ENCODE measurements at regions not wholly inside any gene's neighbourhood (a gene's known extent, or its start where the extent isn't known, plus 50 kb on each side); places are given as distances from the start of the nearest gene placed in this dataset.

DNA sequence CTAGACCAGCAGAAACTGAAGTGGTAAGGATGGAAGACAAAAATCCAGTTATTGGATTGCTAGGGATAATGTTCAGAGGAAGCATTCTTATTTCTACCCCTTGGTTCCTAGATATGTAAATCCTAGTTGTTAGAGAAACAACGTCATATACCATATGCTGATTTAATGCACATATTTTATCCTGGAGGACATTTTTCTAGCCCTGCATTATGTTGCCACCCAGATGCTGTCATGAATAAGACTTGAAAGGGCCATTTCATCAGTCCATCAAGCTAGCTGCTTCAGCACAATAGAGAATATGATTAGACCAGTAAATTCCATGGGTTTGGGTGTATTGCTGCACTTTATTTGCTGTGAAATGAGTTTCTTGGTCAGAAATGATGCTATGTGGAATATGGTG is 1736.4 kb downstream of the MAT2B start:
- ATAC-seq (no peak), DNase-seq (no peak)
- intact Hi-C loops (cut with DNase I), result no loop called here

DNA sequence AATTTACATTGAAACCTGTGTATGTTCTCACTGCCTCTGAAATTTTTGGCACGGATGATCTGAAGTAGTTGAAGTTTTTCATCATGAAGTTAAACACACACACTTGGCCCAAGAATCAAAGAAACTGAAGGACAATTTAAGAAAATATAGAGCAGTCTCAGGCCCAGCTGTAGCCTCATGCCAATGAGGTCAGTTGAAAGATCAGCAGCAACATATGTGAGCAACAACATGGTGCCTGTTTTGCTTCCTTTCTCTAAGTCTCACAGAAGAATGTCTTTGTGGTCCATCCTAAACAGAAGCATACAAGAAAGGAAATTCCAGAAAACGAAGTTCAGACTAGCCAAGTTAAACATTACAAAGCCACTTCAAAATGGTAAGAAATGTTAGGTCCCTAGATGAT is 1737.2 kb downstream of the MAT2B start:
- no peak for DNase-seq
- ATAC-seq, result no peak
- intact Hi-C loops (cut with DNase I), result no loop called here

DNA sequence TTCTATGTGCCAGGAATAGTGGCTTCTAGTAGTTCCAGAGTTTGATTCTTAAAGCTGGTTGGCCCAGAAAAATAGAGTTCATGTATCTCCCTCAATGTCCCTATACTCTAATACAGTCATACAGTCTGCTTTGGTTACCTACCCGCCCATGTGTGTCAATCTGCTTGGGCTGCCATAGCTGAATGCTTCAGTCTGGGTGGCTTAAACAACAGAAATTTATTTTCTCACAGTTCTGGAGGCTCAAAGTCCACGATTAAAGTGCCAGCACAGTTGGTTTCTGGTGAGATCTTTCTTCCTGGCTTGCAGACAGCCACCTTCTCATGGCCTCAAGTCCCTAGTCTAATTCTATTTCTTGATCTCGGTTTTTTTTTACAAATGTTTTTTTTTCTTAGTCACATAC is 1739.0 kb downstream of the MAT2B start:
- no peak for ATAC-seq
- intact Hi-C loops (cut with DNase I), result no loop called here
- DNase-seq, result no peak

DNA sequence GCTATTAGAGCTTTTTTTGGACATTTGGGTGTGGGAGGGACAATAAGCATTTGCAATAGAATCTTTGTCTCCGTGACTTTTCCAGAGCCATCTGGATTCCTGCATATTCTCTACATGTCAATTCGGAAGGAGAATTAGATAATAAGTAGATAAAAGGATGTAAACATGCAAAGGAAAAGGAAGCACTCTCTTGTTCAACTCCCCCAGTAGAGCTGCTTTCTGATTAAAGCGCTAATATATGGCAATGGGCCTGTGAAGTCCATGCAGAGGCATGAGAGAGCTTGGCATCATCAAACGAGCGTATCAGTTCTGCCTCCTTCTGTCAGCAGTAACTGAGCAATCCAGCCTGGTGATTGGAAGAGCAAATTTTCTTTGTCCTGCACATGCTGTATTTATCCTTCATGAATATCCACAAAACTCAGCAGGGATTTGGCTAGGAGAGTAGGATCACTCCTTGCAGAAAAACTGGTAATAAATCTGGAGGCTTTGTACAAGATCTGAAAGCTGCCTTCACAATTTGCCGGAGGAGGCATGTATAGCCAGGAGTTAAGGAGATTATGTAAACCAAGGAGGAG is 1752.9 kb downstream of the MAT2B start:
- DNase-seq, result no peak
- intact Hi-C loops (cut with DNase I), result no loop called here
- ATAC-seq, result no peak

DNA sequence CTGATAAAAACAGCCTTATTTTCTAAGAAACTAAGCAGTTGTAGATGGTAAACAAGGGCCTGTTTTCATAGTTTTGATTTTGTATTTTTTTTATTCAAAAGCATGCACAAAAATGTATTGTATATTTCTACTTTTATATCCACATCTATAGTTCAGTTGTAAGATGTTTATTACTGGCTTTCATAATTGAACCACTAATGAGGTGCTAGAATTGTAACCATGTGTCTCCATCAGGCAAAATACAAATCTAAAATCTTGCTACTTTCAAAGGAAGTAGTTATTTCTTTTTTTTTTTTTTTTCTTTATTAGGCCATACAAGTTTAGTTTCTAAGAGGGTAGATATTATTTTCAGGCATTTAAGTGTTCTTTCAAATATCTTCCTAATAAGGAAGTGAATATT is 1755.0 kb downstream of the MAT2B start:
- intact Hi-C loops (cut with DNase I), result no loop called here
- DNase-seq (no peak), ATAC-seq (no peak)

DNA sequence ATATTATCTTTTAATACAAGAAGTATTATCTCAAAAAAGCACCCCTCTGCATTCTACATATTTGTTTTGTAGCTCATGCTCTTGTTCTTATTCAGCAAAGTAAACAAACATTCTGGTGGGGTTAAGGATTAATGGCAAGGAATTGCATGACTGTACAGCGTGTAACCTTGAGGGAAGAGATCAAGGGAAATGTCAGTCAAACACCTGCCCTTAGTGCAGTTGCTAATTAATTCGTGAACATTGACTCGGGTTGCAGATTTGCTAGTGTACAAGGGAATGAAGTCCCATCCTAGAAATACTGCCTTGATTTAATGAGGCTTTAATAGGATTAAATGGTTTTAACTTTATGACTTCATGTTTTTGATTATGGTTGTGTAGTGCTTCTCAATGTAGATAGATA is 1758.1 kb downstream of the MAT2B start:
- intact Hi-C loops (cut with DNase I), result no loop called here
- DNase-seq (no peak), ATAC-seq (no peak)

DNA sequence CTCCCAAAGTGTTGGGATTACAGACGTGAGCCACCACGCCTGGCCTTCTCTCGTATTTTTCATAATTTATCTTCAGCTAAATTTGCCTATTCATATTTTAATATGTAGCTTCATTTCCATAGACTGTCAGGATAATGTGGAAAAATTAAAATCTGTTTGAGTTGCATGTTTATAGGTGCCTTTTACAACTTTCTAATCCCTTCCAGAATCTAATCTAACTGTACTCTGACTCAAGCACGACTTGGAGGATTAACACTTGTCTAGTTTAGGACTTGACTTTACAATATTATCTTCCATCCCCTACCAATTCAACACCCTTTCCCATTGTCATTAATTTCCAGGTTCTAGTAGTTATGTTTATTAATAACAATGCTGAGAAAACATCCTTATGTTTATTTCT is 1761.5 kb downstream of the MAT2B start:
- intact Hi-C loops (cut with DNase I), result no loop called here
- DNase-seq (no peak), ATAC-seq (no peak)

DNA sequence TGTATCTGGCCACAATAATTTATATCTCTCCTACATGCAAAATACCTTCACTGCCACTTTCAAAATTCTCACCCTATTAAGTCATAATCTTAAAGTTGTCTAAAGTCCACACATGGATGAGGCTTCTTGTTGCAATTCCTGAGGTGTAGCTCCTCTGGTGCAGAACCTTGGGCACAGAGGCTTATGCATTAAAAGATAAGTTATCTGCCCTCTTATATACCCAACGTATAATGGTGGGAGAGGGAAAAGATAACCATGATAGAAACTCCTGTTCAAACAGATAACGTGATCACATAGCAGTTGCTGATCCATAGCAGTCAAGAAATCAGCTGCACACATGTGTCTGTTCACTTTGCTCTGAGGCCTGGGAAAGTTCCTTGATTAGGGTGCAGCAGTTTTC is 1767.0 kb downstream of the MAT2B start:
- no peak for DNase-seq
- no peak for ATAC-seq
- intact Hi-C loops (cut with DNase I), result no loop called here

DNA sequence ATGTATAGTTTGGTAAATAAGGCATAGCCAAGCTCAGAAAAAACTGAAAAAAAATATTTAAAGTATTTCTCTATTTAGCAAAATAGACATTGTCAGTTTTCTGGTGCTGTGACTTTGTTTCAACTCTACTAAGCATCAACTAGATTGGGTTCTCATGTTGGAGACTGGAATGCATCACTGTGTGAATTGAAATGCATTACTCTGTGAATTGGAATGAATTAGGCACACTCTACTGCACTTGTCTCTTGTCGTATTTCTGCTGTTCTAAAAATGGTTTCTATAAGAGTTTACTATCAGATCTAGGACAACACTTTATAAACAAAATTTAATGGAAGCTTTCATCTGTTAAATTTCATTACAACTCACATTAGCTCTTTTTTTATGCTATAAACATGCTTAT is 1772.2 kb downstream of the MAT2B start:
- intact Hi-C loops (cut with DNase I), result no loop called here
- ATAC-seq (no peak), DNase-seq (no peak)

DNA sequence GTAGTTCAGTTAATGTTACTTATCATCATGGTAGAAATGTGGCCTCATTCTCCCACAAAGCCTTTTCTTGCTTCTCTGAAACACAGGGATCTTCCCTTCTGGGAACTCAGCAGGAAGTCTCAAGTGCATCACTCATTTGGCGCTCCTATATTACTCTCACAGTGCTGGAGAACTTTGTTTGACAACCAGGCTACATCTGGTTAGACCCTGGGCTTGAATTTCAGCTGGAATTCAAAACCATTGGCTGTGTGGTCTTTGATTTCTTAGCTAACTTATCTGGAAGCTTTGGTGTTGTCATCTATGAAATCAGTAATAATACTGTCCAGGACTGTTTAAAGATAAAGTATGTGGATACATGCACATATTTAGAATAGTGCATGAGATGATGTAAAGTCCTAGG is 1777.1 kb downstream of the MAT2B start:
- no peak for ATAC-seq
- no peak for DNase-seq
- intact Hi-C loops (cut with DNase I), result no loop called here

DNA sequence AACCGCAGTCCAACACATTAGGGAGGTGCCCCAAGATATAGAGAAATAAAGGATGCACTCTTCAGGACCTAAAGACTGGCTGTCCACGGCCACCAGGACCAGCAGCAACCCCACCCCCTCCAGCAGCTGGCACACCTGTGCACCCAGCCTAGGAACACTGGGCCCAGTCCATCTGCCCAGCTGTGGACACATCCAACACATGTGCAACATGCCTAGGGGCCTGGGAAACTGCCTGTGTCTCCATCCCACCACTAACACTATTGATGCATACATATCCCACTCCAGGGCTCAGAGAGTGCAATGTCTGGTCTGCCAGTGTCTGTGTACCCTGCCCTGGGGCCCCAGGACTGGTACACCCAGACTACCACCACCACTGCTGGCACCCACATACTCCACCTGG is 1781.3 kb downstream of the MAT2B start:
- intact Hi-C loops (cut with DNase I), result no loop called here
- no peak for ATAC-seq
- no peak for DNase-seq

DNA sequence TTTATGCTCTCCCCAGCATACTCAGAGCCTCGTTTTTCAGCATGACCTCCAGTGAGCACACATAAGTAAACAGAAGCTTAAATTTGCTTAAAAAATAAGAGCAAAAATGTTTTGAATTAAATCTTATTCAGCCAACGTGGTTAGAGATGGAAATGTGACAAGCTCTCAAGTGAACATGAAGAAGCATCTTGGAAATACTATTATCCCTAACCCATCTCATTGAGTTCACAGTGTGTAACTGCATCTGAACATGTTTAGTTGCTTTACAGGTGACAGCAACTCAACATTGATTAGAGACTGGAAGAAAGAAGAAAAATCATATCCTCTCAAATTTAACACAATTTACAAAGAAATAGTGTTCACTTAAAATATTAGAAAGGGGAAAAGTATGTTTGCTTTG is 1785.1 kb downstream of the MAT2B start:
- ATAC-seq (no peak), DNase-seq (no peak)
- intact Hi-C loops (cut with DNase I), result no loop called here

DNA sequence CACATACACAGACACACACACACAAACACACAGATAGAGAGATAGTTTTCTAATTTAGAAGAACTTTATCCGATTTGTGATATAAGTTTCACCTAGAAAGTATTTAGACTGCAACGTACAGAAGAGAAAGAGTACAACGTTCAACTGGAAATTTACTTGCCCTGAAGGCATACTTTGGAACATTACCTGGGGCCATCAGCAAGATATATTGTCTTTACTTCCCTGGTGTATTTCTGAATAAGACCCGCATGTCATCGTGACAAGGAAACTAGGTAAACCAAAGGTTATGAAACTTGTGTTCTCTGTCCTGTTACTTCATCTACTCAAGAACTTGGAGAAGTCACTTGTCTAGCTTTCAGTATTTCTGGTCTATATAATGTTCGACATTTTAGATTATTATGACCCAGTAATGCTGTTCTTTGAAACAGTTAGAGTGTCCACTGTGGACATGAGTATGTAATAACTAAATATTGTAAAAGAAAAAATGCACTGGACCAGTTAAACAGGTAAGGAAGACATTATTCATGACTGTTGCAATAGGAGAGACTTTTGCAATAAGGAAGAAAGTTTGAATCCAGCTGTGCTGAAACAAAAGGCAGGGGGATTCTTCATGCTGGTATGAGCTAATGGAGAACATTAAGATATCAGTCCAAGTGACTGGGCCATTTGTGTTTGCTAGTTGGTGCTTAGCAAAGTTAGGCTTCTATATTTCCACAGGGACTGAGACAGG is 1791.1 kb downstream of the MAT2B start:
- ATAC-seq, result no peak
- intact Hi-C loops (cut with DNase I), result no loop called here
- no peak for DNase-seq

DNA sequence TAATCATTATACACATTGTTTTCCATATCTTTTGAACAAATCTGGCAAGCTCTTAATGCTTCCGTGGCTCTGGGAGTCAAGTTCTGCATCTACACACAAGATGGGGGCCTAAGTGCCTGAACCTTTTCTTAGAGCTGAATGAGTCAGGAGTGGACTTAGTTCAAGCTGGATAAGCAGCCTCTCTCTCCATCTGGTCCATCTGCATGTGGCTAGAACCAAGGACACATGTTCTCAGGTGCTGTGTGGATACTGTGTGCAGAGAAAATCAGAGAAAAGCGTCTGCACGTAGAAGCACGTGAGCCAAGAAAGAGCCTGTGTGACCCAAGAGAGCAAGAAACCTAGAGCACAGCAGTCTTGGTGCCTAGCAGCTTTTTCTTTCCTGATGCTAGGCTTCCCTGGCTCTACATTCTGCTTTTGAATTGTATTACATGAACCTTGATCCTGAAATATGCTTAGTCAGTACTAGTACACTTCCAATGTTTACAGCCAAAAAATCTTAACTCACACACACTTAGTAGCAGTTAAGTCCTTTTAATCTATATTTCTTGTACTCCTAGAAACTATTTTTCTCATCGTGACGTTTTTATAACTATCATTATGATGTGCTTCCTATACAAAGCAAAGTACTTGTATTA is 1798.9 kb downstream of the MAT2B start:
- intact Hi-C loops (cut with DNase I), result no loop called here
- ATAC-seq (no peak), DNase-seq (no peak)

DNA sequence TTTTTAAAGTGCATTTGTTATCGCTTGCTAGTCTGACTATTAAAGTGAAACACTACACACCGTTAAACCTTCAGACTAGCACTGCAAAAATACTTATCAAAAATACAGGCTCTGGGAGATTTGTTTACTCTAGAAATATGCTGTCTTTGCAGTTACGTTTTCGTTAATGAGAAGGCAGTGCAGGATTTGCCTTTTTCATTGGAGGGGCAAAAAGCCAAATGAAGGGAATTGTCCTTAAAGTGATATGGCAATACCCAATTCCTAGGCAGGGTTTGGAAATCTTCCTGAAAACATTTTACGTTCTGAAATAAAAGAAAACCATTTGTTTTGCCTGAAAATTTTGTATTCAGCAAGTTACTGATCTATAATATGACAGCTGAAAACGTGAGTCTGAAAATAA is 1800.2 kb downstream of the MAT2B start:
- intact Hi-C loops (cut with DNase I), result no loop called here
- DNase-seq (no peak), ATAC-seq (no peak)

DNA sequence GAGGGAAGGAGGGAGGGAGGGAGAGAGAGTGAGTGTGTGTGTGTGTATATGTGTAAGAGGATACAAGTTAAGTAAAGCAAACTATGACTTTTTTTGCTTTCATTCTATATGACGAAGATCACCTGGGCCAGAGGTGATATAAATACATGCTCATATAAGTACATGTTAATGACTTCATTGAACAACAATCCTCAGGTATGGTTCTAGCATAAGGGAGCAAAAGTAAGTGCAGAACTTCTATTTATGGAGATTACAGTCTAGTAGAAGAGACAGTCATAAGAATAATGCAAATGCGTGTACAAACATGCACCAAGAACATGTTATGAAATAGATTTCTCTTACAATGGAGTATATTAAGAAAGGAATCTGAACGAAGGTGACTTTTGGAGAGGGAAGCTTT is 1804.0 kb downstream of the MAT2B start:
- intact Hi-C loops (cut with DNase I), result no loop called here
- DNase-seq (no peak), ATAC-seq (no peak)

DNA sequence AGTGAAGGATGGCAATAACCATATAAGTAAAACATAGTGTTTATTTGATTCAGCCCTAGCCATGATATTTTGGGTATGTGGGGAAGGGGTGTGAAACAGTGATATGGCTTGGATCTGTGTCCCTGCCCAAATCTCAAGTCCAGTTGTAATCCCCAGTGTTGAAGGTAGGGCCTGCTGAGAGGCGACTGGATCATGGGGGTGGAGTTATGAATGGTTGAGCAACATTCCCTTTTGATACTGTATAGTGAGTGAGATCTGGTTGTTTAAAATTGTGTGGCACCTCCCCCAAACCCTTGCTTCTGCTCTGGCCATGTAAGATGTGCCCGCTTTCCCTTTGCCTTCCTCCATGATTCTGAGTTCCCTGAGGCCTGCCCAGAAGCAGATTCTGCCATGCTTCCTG is 1804.6 kb downstream of the MAT2B start:
- intact Hi-C loops (cut with DNase I), result no loop called here
- ATAC-seq (no peak), DNase-seq (no peak)

DNA sequence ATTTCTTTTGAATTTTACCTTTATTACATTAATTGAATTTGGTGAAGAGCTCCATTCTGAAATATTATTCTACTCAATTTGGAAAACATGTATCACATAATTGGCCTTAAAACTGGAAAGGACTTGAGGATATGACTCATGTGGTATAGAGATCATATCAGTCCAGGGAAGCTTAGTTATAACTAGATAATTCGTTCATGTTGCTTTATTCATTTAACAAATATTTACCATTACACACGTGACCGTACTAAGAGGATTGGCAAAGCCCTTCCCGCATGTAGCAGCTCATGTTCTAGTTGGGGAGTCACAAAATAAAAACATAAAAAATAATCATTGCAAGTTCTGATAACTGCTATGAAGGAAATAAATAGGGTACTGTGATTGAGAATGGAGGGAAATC is 1816.5 kb downstream of the MAT2B start:
- no peak for DNase-seq
- intact Hi-C loops (cut with DNase I), result no loop called here
- ATAC-seq, result no peak

DNA sequence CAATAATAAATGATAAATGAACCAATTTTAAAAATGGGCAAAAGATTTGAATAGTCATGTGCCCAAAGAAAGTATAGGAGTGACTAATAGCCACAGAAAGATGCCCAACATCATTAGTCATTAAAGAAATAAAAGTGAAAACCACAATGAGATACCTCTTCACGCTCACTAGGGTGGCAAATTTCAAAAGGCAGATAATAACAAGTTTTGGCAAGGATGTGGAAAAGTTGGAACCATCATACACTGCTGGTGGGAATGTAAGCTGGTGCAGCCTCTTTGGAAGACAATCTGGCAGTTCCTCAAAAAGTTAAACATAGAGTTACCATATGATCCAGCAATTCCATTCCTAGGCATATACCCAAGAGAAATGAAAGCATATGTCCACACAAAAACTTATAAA is 1819.8 kb downstream of the MAT2B start:
- no peak for ATAC-seq
- no peak for DNase-seq
- intact Hi-C loops (cut with DNase I), result no loop called here

DNA sequence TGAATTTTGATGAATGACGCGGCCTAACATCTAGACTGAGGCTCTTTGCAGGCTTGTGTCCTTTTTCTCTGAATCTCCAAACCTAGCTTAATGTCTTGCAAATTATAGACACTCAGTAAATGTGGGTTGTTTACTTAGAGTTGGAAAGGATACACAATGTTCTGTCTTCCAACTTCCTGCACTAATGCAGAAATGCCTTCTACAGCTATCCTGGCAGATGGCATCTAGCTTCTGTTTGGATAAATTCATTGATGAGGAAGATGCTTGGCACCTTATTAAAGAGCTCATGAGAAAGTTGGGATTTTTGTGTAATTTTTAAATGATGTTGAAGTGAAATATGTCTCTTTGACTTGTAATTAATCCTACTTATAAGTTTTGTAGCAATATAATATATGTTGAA is 1822.2 kb downstream of the MAT2B start:
- intact Hi-C loops (cut with DNase I), result no loop called here
- ATAC-seq (no peak), DNase-seq (no peak)

DNA sequence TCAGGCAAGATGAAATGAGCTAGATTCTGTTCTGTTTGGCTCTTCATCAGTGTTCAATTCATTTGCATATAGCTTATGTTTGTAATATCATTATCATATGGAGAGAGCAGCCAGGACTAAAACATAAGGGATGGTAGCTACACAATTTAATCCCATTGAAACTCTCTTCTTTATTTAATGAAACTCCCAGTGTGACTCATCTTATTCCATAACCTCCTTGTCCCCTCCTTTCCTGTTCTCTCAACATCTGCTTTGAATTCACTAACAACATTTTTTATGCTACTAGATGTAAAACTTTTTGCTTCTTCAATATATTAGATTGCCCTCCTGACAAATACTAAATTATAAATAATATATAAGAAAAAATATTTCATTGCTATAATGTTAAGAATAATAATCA is 1823.4 kb downstream of the MAT2B start:
- intact Hi-C loops (cut with DNase I), result no loop called here
- ATAC-seq, result no peak
- DNase-seq, result no peak

Measured in left cardiac atrium (tissue), 4 donors.